Neuronal stem cell (in vitro differentiated cells): ENCODE measurements at regions not wholly inside any gene's neighbourhood (a gene's known extent, or its start where the extent isn't known, plus 50 kb on each side); places are given as distances from the start of the nearest gene placed in this dataset.

ENCODE experiments used
- DNase-seq: peaks from one replicate; pipeline ENCODE4 v3.0.0-alpha.2; 2013; ENCODE audit warnings: low spot score
- H2AFZ ChIP-seq: one replicate; pipeline ENCODE4 v1.6.1; 2013; ENCODE audit warnings: mild to moderate bottlenecking, low read length, inconsistent platforms
- H2AK5ac ChIP-seq: 2 replicates; pipeline ENCODE4 v1.6.1; 2013; ENCODE audit warnings: low read depth, mild to moderate bottlenecking, inconsistent platforms, low read length, moderate library complexity, mixed read lengths
- H2BK120ac ChIP-seq: 2 replicates; pipeline ENCODE4 v1.6.1; 2013; ENCODE audit warnings: low read depth, mild to moderate bottlenecking, inconsistent platforms, low read length, moderate library complexity, mixed read lengths
- H2BK12ac ChIP-seq: one replicate; pipeline ENCODE4 v1.6.1; 2013; ENCODE audit warnings: low read length, inconsistent platforms
- H2BK15ac ChIP-seq: 2 replicates; pipeline ENCODE4 v1.6.1; 2013; ENCODE audit warnings: mild to moderate bottlenecking, low read length, inconsistent platforms, mixed read lengths
- H2BK5ac ChIP-seq: one replicate; pipeline ENCODE4 v1.6.1; 2013; ENCODE audit warnings: inconsistent platforms, mild to moderate bottlenecking, low read length, moderate library complexity
- H3K14ac ChIP-seq: one replicate; pipeline ENCODE4 v1.6.1; 2013; ENCODE audit warnings: low read length, inconsistent platforms
- H3K18ac ChIP-seq: 2 replicates; pipeline ENCODE4 v1.6.1; 2013; ENCODE audit warnings: low read length, inconsistent platforms
- H3K23ac ChIP-seq: 2 replicates; pipeline ENCODE4 v1.6.1; 2013; ENCODE audit warnings: low read depth, mild to moderate bottlenecking, mixed read lengths, low read length, inconsistent platforms; ENCODE audit not compliant: poor library complexity
- H3K27ac ChIP-seq: replicated peaks from 3 replicates; pipeline ENCODE4 v1.5.1; 2013; ENCODE audit warnings: low read length, inconsistent platforms
- H3K27me3 ChIP-seq, 3 experiments: 2 replicates each; pipeline ENCODE4 v1.6.1; 2013; ENCODE audit warnings: low read length in 3 of 3, mild to moderate bottlenecking in 2 of 3, inconsistent platforms in 1 of 3, low read depth in 1 of 3, mixed read lengths in 1 of 3, moderate library complexity in 1 of 3; ENCODE audit not compliant: control insufficient read depth in 3 of 3, insufficient read depth in 3 of 3
- H3K36me3 ChIP-seq, 2 donors: replicated peaks in 1 of 2; 2 replicates each; pipeline ENCODE4 v1.6.1; 2013; ENCODE audit warnings: low read length in 2 of 2; ENCODE audit not compliant: control insufficient read depth in 2 of 2, insufficient read depth in 2 of 2
- H3K4ac ChIP-seq: 2 replicates; pipeline ENCODE4 v1.6.1; 2013; ENCODE audit warnings: inconsistent platforms, mild to moderate bottlenecking, low read length, moderate library complexity
- H3K4me1 ChIP-seq, 2 donors: 1 replicate in 1 of 2; 2 replicates in 1 of 2; pipeline ENCODE4 v1.6.1; 2013; ENCODE audit warnings: low read length in 2 of 2, low read depth in 1 of 2; ENCODE audit not compliant: control insufficient read depth in 2 of 2, insufficient read depth in 1 of 2
- H3K4me2 ChIP-seq: one replicate; pipeline ENCODE4 v1.6.1; 2013; ENCODE audit warnings: mild to moderate bottlenecking, low read length, inconsistent platforms; ENCODE audit not compliant: insufficient read depth, poor library complexity, severe bottlenecking
- H3K4me3 ChIP-seq, 2 donors: 2 replicates each; pipeline ENCODE4 v1.5.1; 2013; ENCODE audit warnings: low read length in 2 of 2, mild to moderate bottlenecking in 2 of 2, inconsistent platforms in 1 of 2, moderate library complexity in 1 of 2
- H3K79me1 ChIP-seq: one replicate; pipeline ENCODE4 v1.6.1; 2013; ENCODE audit warnings: low read depth, mild to moderate bottlenecking, inconsistent platforms, low read length, moderate library complexity
- H3K9ac ChIP-seq: one replicate; pipeline ENCODE4 v1.6.1; 2013; ENCODE audit warnings: mild to moderate bottlenecking, low read depth, low read length, inconsistent platforms; ENCODE audit not compliant: poor library complexity
- H3K9me3 ChIP-seq, 2 donors: replicated peaks in 1 of 2; 2 replicates each; pipeline versions ENCODE3 to v1.6.1; 2013; ENCODE audit warnings: low read length in 2 of 2, mild to moderate bottlenecking in 2 of 2, inconsistent platforms in 1 of 2, low read depth in 1 of 2, mixed read lengths in 1 of 2, moderate library complexity in 1 of 2; ENCODE audit not compliant: control insufficient read depth in 2 of 2, insufficient read depth in 1 of 2
- H4K8ac ChIP-seq: one replicate; pipeline ENCODE4 v1.6.1; 2013; ENCODE audit warnings: low read depth, mild to moderate bottlenecking, inconsistent platforms, low read length, moderate library complexity
- H4K91ac ChIP-seq: one replicate; pipeline ENCODE4 v1.6.1; 2013; ENCODE audit warnings: low read length, low read depth, mild to moderate bottlenecking, inconsistent platforms; ENCODE audit not compliant: poor library complexity
- WGBS, 2 donors: extraction: QIAGEN DNeasy Blood & Tissue Kit; methylation state at CpG; one replicate each; pipeline ENCODE4 v1.1.7; 2013; ENCODE audit warnings: missing lambda C conversion rate in 2 of 2, mixed read lengths in 1 of 2; ENCODE audit not compliant: insufficient read length in 2 of 2, insufficient replicate concordance in 1 of 2; ENCODE audit errors: extremely low coverage in 2 of 2; 5-methylcytosine and 5-hydroxymethylcytosine counted together

GRCh38 chr1:79928901-79929300 is 922.4 kb upstream of the ADGRL4 start:
- Histone ChIP-seq H2BK12ac (no peak overlapping the region), H4K8ac (no peak overlapping the region), H3K14ac (no peak overlapping the region), H2BK5ac (no peak overlapping the region), H3K9me3 (peaks cover 2 to 7% of the 10 kb centered on the region in 2 donors), H2BK15ac (no peak overlapping the region), H3K4me1 (no peaks in the 10 kb centered on the region), H3K18ac (no peak overlapping the region), H3K27ac (no peak overlapping the region), H3K36me3 (no peaks in the 10 kb centered on the region), H4K91ac (no peak overlapping the region), H3K9ac (no peak overlapping the region), H3K4me3 (no peak overlapping the region), H3K4ac (no peak overlapping the region), H2AK5ac (no peak overlapping the region), H3K27me3 (no peaks in the 10 kb centered on the region), H2AFZ (no peak overlapping the region), H3K4me2 (no peak overlapping the region), H2BK120ac (no peak overlapping the region), H3K23ac (no peak overlapping the region), H3K79me1 (no peaks in the 10 kb centered on the region)
- no peak for DNase-seq
- WGBS, 2 donors: no CpG with 5 or more reads among the region's 2 CpGs

DNA sequence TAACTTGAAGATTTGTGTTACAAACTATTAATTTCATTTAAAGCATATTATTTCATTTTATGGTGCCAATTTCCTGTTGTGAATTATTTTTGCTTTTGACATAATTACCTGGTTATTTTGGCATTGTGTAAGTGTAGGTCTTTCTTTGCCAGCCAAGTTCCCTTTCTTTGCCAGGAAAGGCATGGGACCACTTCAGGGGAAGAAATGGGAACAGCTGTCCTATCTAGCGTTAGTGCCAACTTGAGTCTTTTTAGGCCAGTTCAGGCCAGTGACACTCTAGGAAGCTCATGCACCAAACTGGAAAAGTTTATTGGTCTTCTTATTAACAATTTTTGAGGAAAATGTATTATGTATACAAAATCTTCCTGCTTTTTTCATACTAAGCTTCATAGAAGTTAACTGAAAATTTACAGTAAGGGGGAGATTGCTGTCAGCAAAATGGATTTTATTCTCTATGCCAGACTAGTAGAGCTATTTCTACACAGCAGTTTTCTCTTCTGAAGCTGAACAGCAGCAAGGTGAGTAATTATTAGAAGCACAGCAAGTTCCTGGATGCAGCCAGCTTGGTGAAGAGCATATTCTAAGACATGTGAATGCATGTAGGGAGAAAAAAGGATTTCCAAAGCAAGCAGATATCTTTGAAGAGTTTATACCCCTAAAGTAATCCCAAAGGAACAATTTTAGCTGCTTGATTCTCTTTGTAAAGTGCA is 914.6 kb upstream of the ADGRL4 start:
- DNase-seq: no peak
- Histone ChIP-seq H3K27me3 (no peaks in the 10 kb centered on the region), H3K4ac (no peak overlapping the region), H3K4me1 (no peaks in the 10 kb centered on the region), H4K8ac (no peak overlapping the region), H3K4me3 (no peak overlapping the region), H3K14ac (no peak overlapping the region), H3K79me1 (no peaks in the 10 kb centered on the region), H3K9me3 (peaks cover 3 to 9% of the 10 kb centered on the region in 2 donors), H3K27ac (no peak overlapping the region), H2BK12ac (no peak overlapping the region), H3K23ac (no peak overlapping the region), H3K36me3 (no peaks in the 10 kb centered on the region), H2AK5ac (no peak overlapping the region), H2BK5ac (no peak overlapping the region), H3K4me2 (no peak overlapping the region), H3K9ac (no peak overlapping the region), H4K91ac (no peak overlapping the region), H2AFZ (no peak overlapping the region), H2BK120ac (no peak overlapping the region), H2BK15ac (no peak overlapping the region), H3K18ac (no peak overlapping the region)
- no CpG with 5 or more reads among the region's 1 CpG for WGBS, 2 donors

GRCh38 chr1:79914896-79915295 is 908.4 kb upstream of the ADGRL4 start:
- no peaks in the 10 kb centered on the region for H3K4me1 ChIP-seq
- H3K23ac ChIP-seq: no peak overlapping the region
- no peak overlapping the region for H3K14ac ChIP-seq
- no peaks in the 10 kb centered on the region for H3K79me1 ChIP-seq
- H3K9me3 ChIP-seq: no peaks in the 10 kb centered on the region
- H3K4me3 ChIP-seq: no peak overlapping the region
- no peak overlapping the region for H2AFZ ChIP-seq
- no peak overlapping the region for H3K4me2 ChIP-seq
- no peak overlapping the region for H2BK5ac ChIP-seq
- no peak overlapping the region for H3K27ac ChIP-seq
- no peak overlapping the region for H4K8ac ChIP-seq
- H3K9ac ChIP-seq: no peak overlapping the region
- WGBS, 2 donors: no CpG with 5 or more reads among the region's 1 CpG
- no peak overlapping the region for H4K91ac ChIP-seq
- DNase-seq: no peak
- H2BK15ac ChIP-seq: no peak overlapping the region
- H2AK5ac ChIP-seq: no peak overlapping the region
- H3K36me3 ChIP-seq: no peaks in the 10 kb centered on the region
- H3K18ac ChIP-seq: no peak overlapping the region
- no peak overlapping the region for H2BK12ac ChIP-seq
- H2BK120ac ChIP-seq: no peak overlapping the region
- H3K27me3 ChIP-seq: no peaks in the 10 kb centered on the region
- H3K4ac ChIP-seq: no peak overlapping the region

DNA sequence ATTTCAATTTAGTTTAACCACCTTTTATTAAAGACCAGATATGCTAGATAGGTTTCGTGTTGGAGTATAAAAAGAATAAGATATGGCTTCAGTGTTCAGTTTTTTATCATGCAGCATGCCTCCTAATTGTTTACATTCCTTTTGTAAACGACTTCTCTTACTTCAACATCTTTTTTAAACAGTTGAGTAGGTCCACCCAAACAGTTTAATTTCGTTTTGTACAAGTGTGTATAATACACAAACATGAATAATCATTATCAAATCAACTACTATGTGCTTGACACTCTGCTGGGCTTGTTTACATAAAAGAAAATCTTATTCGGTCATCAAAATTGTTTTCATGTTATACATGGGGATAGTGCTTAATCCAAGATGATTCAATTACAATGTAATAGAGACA is 906.3 kb upstream of the ADGRL4 start:
- H3K9me3 ChIP-seq: no peaks in the 10 kb centered on the region
- no peak overlapping the region for H3K4me3 ChIP-seq
- no peak overlapping the region for H2BK12ac ChIP-seq
- H2AFZ ChIP-seq: no peak overlapping the region
- no peak overlapping the region for H2BK5ac ChIP-seq
- no peak overlapping the region for H3K4ac ChIP-seq
- H3K18ac ChIP-seq: no peak overlapping the region
- H2BK120ac ChIP-seq: no peak overlapping the region
- no peak overlapping the region for H3K4me2 ChIP-seq
- H4K91ac ChIP-seq: no peak overlapping the region
- no peak overlapping the region for H3K27ac ChIP-seq
- H3K9ac ChIP-seq: no peak overlapping the region
- no peak overlapping the region for H3K23ac ChIP-seq
- no peaks in the 10 kb centered on the region for H3K36me3 ChIP-seq
- H3K79me1 ChIP-seq: no peaks in the 10 kb centered on the region
- no peak overlapping the region for H3K14ac ChIP-seq
- H3K4me1 ChIP-seq: no peaks in the 10 kb centered on the region
- no peak for DNase-seq
- H4K8ac ChIP-seq: no peak overlapping the region
- no CpG with 5 or more reads among the region's 4 CpGs for WGBS, 2 donors
- H2AK5ac ChIP-seq: no peak overlapping the region
- H3K27me3 ChIP-seq: no peaks in the 10 kb centered on the region
- no peak overlapping the region for H2BK15ac ChIP-seq
